Uterus (tissue), 3 donors: ENCODE measurements at regions not wholly inside any gene's neighbourhood (a gene's known extent, or its start where the extent isn't known, plus 50 kb on each side); places are given as distances from the start of the nearest gene placed in this dataset.

Source experiments
- DNase-seq, 2 donors: peaks; one replicate each; pipeline ENCODE4 v3.0.0-alpha.2; 2019 to 2020
- H3K27ac ChIP-seq, 2 donors: fragments of 200-600 bp; sonication (generic); 1 replicate in 1 of 2; 2 replicates in 1 of 2; pipeline ENCODE4 v1.5.1; 2016 to 2018
- H3K27me3 ChIP-seq, 2 donors: fragments of 200-600 bp; sonication (generic); one replicate each; pipeline ENCODE4 v1.5.1; 2018 to 2019; ENCODE audit warnings: control low read depth in 1 of 2
- H3K36me3 ChIP-seq, 2 donors: fragments of 200-600 bp; sonication (generic); one replicate each; pipeline ENCODE4 v1.5.1; 2019; ENCODE audit warnings: control low read depth in 1 of 2
- H3K4me1 ChIP-seq, 2 donors: fragments of 200-600 bp; sonication (generic); one replicate each; pipeline ENCODE4 v1.5.1; 2018 to 2019; ENCODE audit warnings: control low read depth in 1 of 2
- H3K4me3 ChIP-seq, 2 donors: fragments of 200-600 bp; sonication (generic); 1 replicate in 1 of 2; 2 replicates in 1 of 2; pipeline ENCODE4 v1.5.1; 2018 to 2019; ENCODE audit warnings: mild to moderate bottlenecking in 1 of 2
- H3K9me3 ChIP-seq, 2 donors: fragments of 200-600 bp; sonication (generic); one replicate each; pipeline ENCODE4 v1.5.1; 2019; ENCODE audit warnings: control low read depth in 1 of 2
- CTCF ChIP-seq, 4 experiments: fragments of 200-600 bp in 2 of 4; fragments of 450-650 bp in 2 of 4; sonication (generic) in 2 of 4; IDR thresholded peaks; one replicate each; pipeline ENCODE4 v1.5.1; 2016 to 2019; ENCODE audit warnings: antibody characterized with exemption in 4 of 4, mild to moderate bottlenecking in 2 of 4, moderate library complexity in 1 of 4
- POLR2A ChIP-seq, 2 donors: fragments of 450-650 bp; IDR thresholded peaks; one replicate each; pipeline ENCODE4 v1.6.1; 2016; ENCODE audit warnings: antibody characterized with exemption in 2 of 2, mild to moderate bottlenecking in 1 of 2, moderate library complexity in 1 of 2
- intact Hi-C: fragments of 100-400 bp; cut with DNase I; formaldehyde crosslinking; loops from one replicate; pipeline ENCODE4 v1.15.1; 2023; ENCODE audit warnings: low total_unique reads
- donor health status: DM: yes; HTN: yes; CAD: no.

- Histone ChIP-seq H3K9me3 (no peaks in the 10 kb centered on the region), H3K27ac (no peak overlapping the region), H3K4me1 (no peaks in the 10 kb centered on the region), H3K27me3 (no peaks in the 10 kb centered on the region), H3K36me3 (no peaks in the 10 kb centered on the region), H3K4me3 (no peak overlapping the region)
- intact Hi-C loops, result no loop called here
- DNase-seq, result no peak
- no peak for TF ChIP-seq POLR2A (IDR thresholded peaks at IDR 0.05)
- TF ChIP-seq CTCF (IDR thresholded peaks at IDR 0.05), result no peak
Observed at GRCh38 chr6:48240287-48240686, 129.3 kb upstream of the PTCHD4 start.

GRCh38 chr6:48236375-48236774 lies 125.4 kb upstream of the PTCHD4 start:
- Histone ChIP-seq H3K27ac (no peak overlapping the region), H3K4me3 (no peak overlapping the region), H3K9me3 (no peaks in the 10 kb centered on the region), H3K27me3 (no peaks in the 10 kb centered on the region), H3K4me1 (no peaks in the 10 kb centered on the region), H3K36me3 (no peaks in the 10 kb centered on the region)
- no peak for DNase-seq
- intact Hi-C loops, result no loop called here
- no peak for TF ChIP-seq POLR2A (IDR thresholded peaks at IDR 0.05)
- TF ChIP-seq CTCF (IDR thresholded peaks at IDR 0.05), result no peak

GRCh38 chr6:48233063-48233462 lies 122.1 kb upstream of the PTCHD4 start:
- intact Hi-C loops, result no loop called here
- no peaks in the 10 kb centered on the region for H3K9me3 ChIP-seq
- H3K27me3 ChIP-seq, result no peaks in the 10 kb centered on the region
- no peak overlapping the region for H3K4me3 ChIP-seq
- DNase-seq, result no peak
- no peaks in the 10 kb centered on the region for H3K36me3 ChIP-seq
- TF ChIP-seq POLR2A (IDR thresholded peaks at IDR 0.05) (no peak), CTCF (IDR thresholded peaks at IDR 0.05) (no peak)
- no peak overlapping the region for H3K27ac ChIP-seq
- no peaks in the 10 kb centered on the region for H3K4me1 ChIP-seq

DNA sequence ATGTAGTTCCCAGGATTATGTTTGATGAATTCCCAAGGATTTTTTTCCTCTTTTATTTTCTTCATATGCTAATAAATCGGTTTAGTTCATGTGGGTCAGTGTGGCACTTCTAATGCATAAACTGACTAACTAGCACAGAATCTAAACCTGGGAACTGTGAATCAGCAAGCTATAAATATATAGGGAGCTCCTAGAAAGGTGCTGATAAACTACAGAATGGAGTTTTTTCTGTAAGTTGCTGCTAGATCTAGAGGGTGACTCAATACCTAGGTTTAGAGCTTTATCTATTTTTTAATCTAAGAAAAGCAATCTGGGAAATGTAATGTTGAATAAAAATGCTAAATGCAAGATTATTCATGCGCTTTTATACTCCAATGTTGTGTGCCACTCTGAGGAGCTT lies 118.8 kb upstream of the PTCHD4 start:
- no peaks in the 10 kb centered on the region for H3K27me3 ChIP-seq
- DNase-seq, result no peak
- H3K4me1 ChIP-seq, result no peaks in the 10 kb centered on the region
- H3K9me3 ChIP-seq, result no peaks in the 10 kb centered on the region
- intact Hi-C loops, result no loop called here
- no peak overlapping the region for H3K27ac ChIP-seq
- no peak overlapping the region for H3K4me3 ChIP-seq
- TF ChIP-seq CTCF (IDR thresholded peaks at IDR 0.05), result no peak
- no peak for TF ChIP-seq POLR2A (IDR thresholded peaks at IDR 0.05)
- no peaks in the 10 kb centered on the region for H3K36me3 ChIP-seq

DNA sequence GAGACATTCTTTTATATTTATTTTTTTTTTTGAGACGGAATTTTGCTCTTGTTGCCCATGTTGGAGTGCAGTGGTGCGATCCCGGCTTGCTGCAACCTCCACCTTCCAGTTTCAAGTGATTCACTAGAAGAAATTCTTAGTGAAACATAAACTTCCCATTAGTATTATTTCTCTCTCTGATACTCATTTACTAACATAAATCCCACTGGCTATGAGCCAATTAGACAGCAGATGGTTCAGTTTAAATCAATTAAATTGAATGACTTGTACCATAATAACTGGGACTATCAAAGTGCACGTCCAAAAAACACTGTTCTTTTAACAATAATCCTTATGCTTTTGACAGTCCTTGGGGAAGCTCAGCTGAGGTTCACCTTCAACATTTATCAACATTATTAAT lies 111.2 kb upstream of the PTCHD4 start:
- DNase-seq, result no peak
- H3K4me1 ChIP-seq, result no peaks in the 10 kb centered on the region
- TF ChIP-seq POLR2A (IDR thresholded peaks at IDR 0.05) (no peak), CTCF (IDR thresholded peaks at IDR 0.05) (no peak)
- intact Hi-C loops, result no loop called here
- H3K36me3 ChIP-seq, result no peaks in the 10 kb centered on the region
- H3K4me3 ChIP-seq, result no peak overlapping the region
- H3K27me3 ChIP-seq, result no peaks in the 10 kb centered on the region
- no peaks in the 10 kb centered on the region for H3K9me3 ChIP-seq
- H3K27ac ChIP-seq, result no peak overlapping the region
